BLaER1 treated with 17β-estradiol and CSF1 and Interleukin-3, amounts not matched to agents 10 nM and 100 nM (cell line): ENCODE measurements at regions not wholly inside any gene's neighbourhood (a gene's known extent, or its start where the extent isn't known, plus 50 kb on each side); places are given as distances from the start of the nearest gene placed in this dataset.
A peak's percentile ranks its signal among the peaks of the same experiment; 100 is the strongest.

ENCODE experiments used
- H3K27ac ChIP-seq, 11 experiments: shearing (Covaris generic); formaldehyde crosslinking; 2 replicates each; pipeline ENCODE4 v1.8.1; 2022
- H3K27me3 ChIP-seq, 11 experiments: shearing (Covaris generic); formaldehyde crosslinking; 2 replicates each; pipeline ENCODE4 v1.8.1; 2022
- H3K36me3 ChIP-seq, 11 experiments: shearing (Covaris generic); formaldehyde crosslinking; 2 replicates each; pipeline ENCODE4 v1.8.1; 2022
- H3K4me1 ChIP-seq, 10 experiments: shearing (Covaris generic); formaldehyde crosslinking; 2 replicates each; pipeline ENCODE4 v1.8.1; 2022
- H3K4me2 ChIP-seq, 11 experiments: shearing (Covaris generic); formaldehyde crosslinking; 2 replicates each; pipeline ENCODE4 v1.8.1; 2022
- H3K4me3 ChIP-seq, 10 experiments: shearing (Covaris generic); formaldehyde crosslinking; 2 replicates each; pipeline ENCODE4 v1.8.1; 2022
- H3K9ac ChIP-seq, 11 experiments: shearing (Covaris generic); formaldehyde crosslinking; 2 replicates each; pipeline ENCODE4 v1.8.1; 2022
- H3K9me3 ChIP-seq, 11 experiments: shearing (Covaris generic); formaldehyde crosslinking; replicated peaks in 1 of 11; 2 replicates each; pipeline ENCODE4 v1.8.1; 2022
- H4K20me1 ChIP-seq, 11 experiments: shearing (Covaris generic); formaldehyde crosslinking; 2 replicates each; pipeline ENCODE4 v1.8.1; 2022
- Cebpa-rat ChIP-seq, 11 experiments: shearing (Covaris generic); IDR thresholded peaks; 2 replicates each; pipeline ENCODE4 v1.8.1; 2022

DNA sequence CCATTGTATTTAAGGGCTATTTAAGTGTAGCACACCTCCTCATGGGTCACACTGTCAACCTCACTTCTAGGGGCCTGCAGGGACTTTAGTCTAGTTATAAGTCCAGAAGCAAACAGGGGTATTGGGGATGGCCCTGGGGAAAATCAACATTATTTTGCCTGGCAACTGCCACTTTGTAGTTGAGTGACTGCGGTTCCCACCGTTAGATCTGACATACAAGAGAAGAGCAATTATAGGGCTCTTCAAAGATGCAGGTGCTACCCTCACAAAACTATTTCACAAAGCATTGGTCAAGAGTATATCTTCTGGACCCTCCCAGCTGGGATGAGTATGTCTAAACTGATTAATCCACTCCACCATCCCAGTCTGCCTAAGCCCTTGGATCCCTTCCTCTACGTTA, 133.0 kb upstream of the PCBD1 start:
- Histone ChIP-seq H3K4me2 (no peak overlapping the region), H3K4me1 (peaks cover 0 to under 1% (median 0%) of the 10 kb centered on the region in 10 experiments; a peak in 1 of 20 replicates), H3K9ac (no peak overlapping the region), H4K20me1 (no peaks in the 10 kb centered on the region), H3K27me3 (no peaks in the 10 kb centered on the region), H3K9me3 (peaks cover 10 to 21% (median 16%) of the 10 kb centered on the region in 11 experiments), H3K27ac (no peak overlapping the region), H3K36me3 (no peaks in the 10 kb centered on the region), H3K4me3 (no peak overlapping the region)
- TF ChIP-seq Cebpa-rat (IDR thresholded peaks at IDR 0.05), result no peak

- Histone ChIP-seq H3K9me3 (peaks cover 10 to 21% (median 16%) of the 10 kb centered on the region in 11 experiments), H4K20me1 (no peaks in the 10 kb centered on the region), H3K9ac (no peak overlapping the region), H3K27me3 (no peaks in the 10 kb centered on the region), H3K36me3 (no peaks in the 10 kb centered on the region), H3K4me1 (peaks cover 0 to 9% (median 6%) of the 10 kb centered on the region in 10 experiments; a peak in 7 of 20 replicates), H3K27ac (no peak overlapping the region), H3K4me3 (no peak overlapping the region), H3K4me2 (no peak overlapping the region)
- TF ChIP-seq Cebpa-rat (IDR thresholded peaks at IDR 0.05), result no peak
Measured at GRCh38 chr10:71023704-71024283, 135.4 kb upstream of the PCBD1 start.

- H3K27ac ChIP-seq, result no peak overlapping the region
- TF ChIP-seq Cebpa-rat (IDR thresholded peaks at IDR 0.05), result no peak
- H3K4me1 ChIP-seq, result peaks cover 0 to 9% (median 6%) of the 10 kb centered on the region in 10 experiments; a peak in 7 of 20 replicates
- peaks cover 10 to 21% (median 16%) of the 10 kb centered on the region in 11 experiments for H3K9me3 ChIP-seq
- H3K9ac ChIP-seq, result no peak overlapping the region
- H3K4me2 ChIP-seq, result no peak overlapping the region
- no peaks in the 10 kb centered on the region for H3K36me3 ChIP-seq
- H3K4me3 ChIP-seq, result no peak overlapping the region
- no peaks in the 10 kb centered on the region for H3K27me3 ChIP-seq
- H4K20me1 ChIP-seq, result no peaks in the 10 kb centered on the region
Measured at GRCh38 chr10:71024490-71024889, 136.1 kb upstream of the PCBD1 start.

GRCh38 chr10:71025535-71025934, 137.2 kb upstream of the PCBD1 start:
- no peaks in the 10 kb centered on the region for H4K20me1 ChIP-seq
- no peaks in the 10 kb centered on the region for H3K36me3 ChIP-seq
- H3K9ac ChIP-seq, result no peak overlapping the region
- H3K4me2 ChIP-seq, result no peak overlapping the region
- no peak for TF ChIP-seq Cebpa-rat (IDR thresholded peaks at IDR 0.05)
- H3K27ac ChIP-seq, result no peak overlapping the region
- H3K27me3 ChIP-seq, result no peaks in the 10 kb centered on the region
- H3K9me3 ChIP-seq, result peaks cover 10 to 19% (median 16%) of the 10 kb centered on the region in 11 experiments
- no peak overlapping the region for H3K4me3 ChIP-seq
- H3K4me1 ChIP-seq, result peaks cover 0 to 9% (median 6%) of the 10 kb centered on the region in 10 experiments; a peak in 8 of 20 replicates

DNA sequence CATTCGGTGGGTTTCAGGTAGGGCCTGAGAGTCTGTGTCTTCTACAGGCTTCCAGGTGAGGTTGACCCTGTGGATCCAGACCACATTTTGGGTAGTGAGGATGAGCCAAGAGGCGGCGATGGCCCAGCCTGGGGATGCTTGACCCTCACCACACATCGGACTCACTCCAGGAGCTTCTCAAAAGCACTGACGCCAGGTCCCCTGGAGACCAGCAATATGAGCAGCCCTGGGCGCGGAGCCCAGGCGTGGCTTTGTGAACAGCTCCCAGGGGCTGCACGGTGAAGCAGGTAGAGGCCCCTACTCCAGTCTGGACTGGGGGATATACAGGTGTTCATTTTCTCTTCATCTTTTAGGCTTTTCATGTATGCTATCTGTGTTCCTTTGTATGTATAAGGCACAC, 139.7 kb upstream of the PCBD1 start:
- TF ChIP-seq Cebpa-rat (IDR thresholded peaks at IDR 0.05), result no peak
- no peak overlapping the region for H3K4me3 ChIP-seq
- no peaks in the 10 kb centered on the region for H4K20me1 ChIP-seq
- peaks cover 0 to 15% (median 7%) of the 10 kb centered on the region in 10 experiments; a peak in 9 of 20 replicates for H3K4me1 ChIP-seq
- H3K4me2 ChIP-seq, result no peak overlapping the region
- H3K36me3 ChIP-seq, result no peaks in the 10 kb centered on the region
- H3K27me3 ChIP-seq, result no peaks in the 10 kb centered on the region
- H3K9ac ChIP-seq, result no peak overlapping the region
- H3K9me3 ChIP-seq, result no peaks in the 10 kb centered on the region
- no peak overlapping the region for H3K27ac ChIP-seq

GRCh38 chr10:71029411-71029892, 141.1 kb upstream of the PCBD1 start:
- Histone ChIP-seq H3K27me3 (no peaks in the 10 kb centered on the region), H3K9ac (no peak overlapping the region)
- no peak for TF ChIP-seq Cebpa-rat (IDR thresholded peaks at IDR 0.05)

GRCh38 chr10:71029907-71030306, 141.5 kb upstream of the PCBD1 start:
- Histone ChIP-seq H4K20me1 (no peaks in the 10 kb centered on the region), H3K36me3 (no peaks in the 10 kb centered on the region), H3K4me2 (no peak overlapping the region), H3K9ac (no peak overlapping the region), H3K27me3 (no peaks in the 10 kb centered on the region), H3K27ac (no peak overlapping the region), H3K4me1 (peaks cover 0 to 15% (median 7%) of the 10 kb centered on the region in 10 experiments; a peak in 9 of 20 replicates), H3K9me3 (no peaks in the 10 kb centered on the region), H3K4me3 (no peak overlapping the region)
- no peak for TF ChIP-seq Cebpa-rat (IDR thresholded peaks at IDR 0.05)

More at GRCh38 chr10:71029411-71029892, 141.1 kb upstream of the PCBD1 start:
- Histone ChIP-seq H4K20me1 (no peaks in the 10 kb centered on the region), H3K4me1 (peaks cover 0 to 15% (median 7%) of the 10 kb centered on the region in 10 experiments; a peak in 9 of 20 replicates), H3K9me3 (no peaks in the 10 kb centered on the region), H3K4me3 (no peak overlapping the region), H3K27ac (no peak overlapping the region), H3K36me3 (no peaks in the 10 kb centered on the region), H3K4me2 (no peak overlapping the region)

DNA sequence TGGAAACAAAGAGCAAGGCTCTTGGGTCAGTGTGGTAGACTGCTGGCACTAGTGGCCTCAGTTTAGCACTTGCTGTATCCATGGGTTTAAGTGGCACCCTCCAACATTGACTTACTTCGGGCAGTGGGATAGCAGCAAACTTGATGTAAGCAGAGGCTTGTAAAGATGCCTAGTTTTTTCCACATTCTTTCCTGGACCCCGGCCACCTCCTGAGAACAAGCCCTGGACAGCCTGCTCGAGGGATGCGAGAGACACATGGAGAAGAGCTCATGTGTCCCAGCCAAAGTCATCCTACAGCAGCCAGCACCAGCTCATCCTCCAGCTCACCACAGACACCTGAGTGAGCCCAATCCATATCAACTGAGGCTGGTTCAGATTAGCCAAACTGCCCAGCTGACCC, 142.7 kb upstream of the PCBD1 start:
- TF ChIP-seq Cebpa-rat (IDR thresholded peaks at IDR 0.05), result no peak

DNA sequence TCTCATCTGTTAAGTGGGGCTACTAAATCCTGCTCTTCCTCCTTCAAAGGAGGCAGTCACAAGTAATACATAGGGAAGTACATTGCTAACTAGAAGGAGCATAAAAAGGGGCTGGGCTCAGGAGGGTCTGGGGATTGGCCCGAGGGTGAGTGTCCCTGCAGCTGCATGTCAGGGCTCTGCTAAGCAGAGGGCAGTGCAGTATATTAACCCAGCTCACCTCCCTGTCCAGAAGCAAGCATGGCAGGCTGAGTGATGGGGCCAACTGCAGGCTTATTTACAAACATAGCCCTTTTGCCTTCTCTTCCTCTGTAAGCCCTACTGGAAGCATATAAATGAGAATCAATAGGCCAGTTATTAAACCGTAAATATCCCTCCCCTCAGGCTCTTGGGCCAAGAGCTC, 143.2 kb upstream of the PCBD1 start:
- Histone ChIP-seq H3K4me1 (peaks cover 0 to 30% (median 22%) of the 10 kb centered on the region in 10 experiments; a peak in 14 of 20 replicates), H4K20me1 (no peaks in the 10 kb centered on the region), H3K9me3 (no peaks in the 10 kb centered on the region), H3K9ac (no peak overlapping the region), H3K4me2 (no peak overlapping the region), H3K27me3 (no peaks in the 10 kb centered on the region), H3K27ac (no peak overlapping the region), H3K36me3 (no peaks in the 10 kb centered on the region), H3K4me3 (no peak overlapping the region)
- TF ChIP-seq Cebpa-rat (IDR thresholded peaks at IDR 0.05), result no peak

More for the DNA sequence above, 142.7 kb upstream of the PCBD1 start:
- Histone ChIP-seq H3K9ac (no peak overlapping the region), H3K4me1 (peaks cover 0 to 25% (median 17%) of the 10 kb centered on the region in 10 experiments; a peak in 14 of 20 replicates), H3K4me3 (no peak overlapping the region), H3K27ac (no peak overlapping the region), H3K27me3 (no peaks in the 10 kb centered on the region), H4K20me1 (no peaks in the 10 kb centered on the region), H3K36me3 (no peaks in the 10 kb centered on the region), H3K9me3 (no peaks in the 10 kb centered on the region), H3K4me2 (peak overlapping the region in 3 of 11 experiments; percentile 2 to 8 (median 5); a peak in 4 of 22 replicates)

GRCh38 chr10:71032887-71033286, 144.5 kb upstream of the PCBD1 start:
- no peaks in the 10 kb centered on the region for H3K36me3 ChIP-seq
- no peaks in the 10 kb centered on the region for H3K9me3 ChIP-seq
- no peak overlapping the region for H3K4me2 ChIP-seq
- no peak overlapping the region for H3K9ac ChIP-seq
- TF ChIP-seq Cebpa-rat (IDR thresholded peaks at IDR 0.05), result no peak
- no peak overlapping the region for H3K4me3 ChIP-seq
- no peak overlapping the region for H3K27ac ChIP-seq
- no peaks in the 10 kb centered on the region for H4K20me1 ChIP-seq
- H3K27me3 ChIP-seq, result no peaks in the 10 kb centered on the region
- peaks cover 0 to 25% (median 19%) of the 10 kb centered on the region in 10 experiments; a peak in 14 of 20 replicates for H3K4me1 ChIP-seq
